H1 (cell line): ENCODE measurements at regions not wholly inside any gene's neighbourhood (a gene's known extent, or its start where the extent isn't known, plus 50 kb on each side); places are given as distances from the start of the nearest gene placed in this dataset.

Source experiments
- CTCF ChIA-PET: fragments of 300-600 bp; sonication (Branson Sonifier 250); formaldehyde crosslinking; loops from one replicate; lab custom pipeline; 2021; ENCODE audit not compliant: partially characterized antibody; lab: Charles Lee
- POLR2A ChIA-PET: fragments of 300-600 bp; sonication (Branson Sonifier 250); formaldehyde crosslinking; loops from one replicate; lab custom pipeline; 2021; ENCODE audit warnings: inconsistent platforms; ENCODE audit not compliant: partially characterized antibody; lab: Charles Lee
- DNase-seq, 2 experiments: peaks; one replicate each; pipeline versions ENCODE4 v3.0.0 to v3.0.0-alpha.2; 2010 to 2022; ENCODE audit warnings: low spot score in 2 of 2, low read depth in 1 of 2, mixed read lengths in 1 of 2
- FAIRE-seq: peaks from 2 replicates; lab custom pipeline; 2011; peaks lifted over from hg19 to GRCh38; lab: Jason Lieb, UNC
- H2AFZ ChIP-seq: 2 replicates; pipeline ENCODE4 v1.8.1; 2012; ENCODE audit warnings: low read length, inconsistent platforms
- H2AK5ac ChIP-seq: 2 replicates; pipeline ENCODE4 v1.6.1; 2013; ENCODE audit warnings: low read depth, low read length
- H2BK120ac ChIP-seq: replicated peaks from 2 replicates; pipeline ENCODE3; 2013; ENCODE audit warnings: low read depth, low read length, inconsistent platforms
- H2BK12ac ChIP-seq: 2 replicates; pipeline ENCODE4 v1.6.1; 2013; ENCODE audit warnings: low read depth, low read length
- H2BK15ac ChIP-seq: 2 replicates; pipeline ENCODE4 v1.6.1; 2013; ENCODE audit warnings: low read length
- H2BK20ac ChIP-seq: 2 replicates; pipeline ENCODE4 v1.6.1; 2013; ENCODE audit warnings: low read length
- H2BK5ac ChIP-seq: 2 replicates; pipeline ENCODE4 v1.6.1; 2013; ENCODE audit warnings: low read depth, low read length
- H3K14ac ChIP-seq: 2 replicates; pipeline ENCODE4 v1.6.1; 2013; ENCODE audit warnings: inconsistent platforms; ENCODE audit not compliant: insufficient read length
- H3K18ac ChIP-seq: 2 replicates; pipeline ENCODE4 v1.6.1; 2013; ENCODE audit warnings: low read length; ENCODE audit errors: extremely low read depth
- H3K23ac ChIP-seq: 2 replicates; pipeline ENCODE4 v1.6.1; 2013; ENCODE audit warnings: inconsistent platforms; ENCODE audit not compliant: insufficient read length
- H3K23me2 ChIP-seq: 2 replicates; pipeline ENCODE4 v1.6.1; 2013; ENCODE audit warnings: low read depth, low read length
- H3K27ac ChIP-seq: 2 replicates; pipeline ENCODE4 v1.6.1; 2011; ENCODE audit warnings: low read depth, low read length, inconsistent platforms
- H3K27me3 ChIP-seq, 4 experiments: replicated peaks in 1 of 4; 1 replicate in 1 of 4; 2 replicates in 3 of 4; pipeline versions ENCODE4 v1.6.1 to v1.8.1; 2011 to 2013; ENCODE audit warnings: low read length in 3 of 4, mild to moderate bottlenecking in 3 of 4, inconsistent platforms in 2 of 4, mixed read lengths in 2 of 4, moderate library complexity in 1 of 4; ENCODE audit not compliant: control insufficient read depth in 3 of 4, insufficient read depth in 3 of 4; ENCODE audit errors: extremely low read depth in 1 of 4
- H3K36me3 ChIP-seq, 4 experiments: 2 replicates each; pipeline versions ENCODE4 v1.6.1 to v1.8.1; 2011 to 2013; ENCODE audit warnings: mild to moderate bottlenecking in 4 of 4, low read length in 3 of 4, moderate library complexity in 2 of 4, control low read depth in 1 of 4, inconsistent platforms in 1 of 4; ENCODE audit not compliant: insufficient read depth in 4 of 4, control insufficient read depth in 2 of 4
- H3K4ac ChIP-seq: replicated peaks from 2 replicates; pipeline ENCODE3; 2013; ENCODE audit warnings: low read length, low read depth, mixed read lengths, inconsistent platforms; ENCODE audit not compliant: insufficient read length
- H3K4me1 ChIP-seq, 4 experiments: replicated peaks in 1 of 4; 1 replicate in 1 of 4; 2 replicates in 3 of 4; pipeline versions ENCODE4 v1.6.1 to v1.8.1; 2011 to 2013; ENCODE audit warnings: low read length in 3 of 4, inconsistent platforms in 2 of 4, mixed read lengths in 1 of 4; ENCODE audit not compliant: insufficient read depth in 4 of 4, control insufficient read depth in 3 of 4
- H3K4me2 ChIP-seq, 2 experiments: 2 replicates each; pipeline versions ENCODE4 v1.6.1 to v1.8.1; 2011 to 2013; ENCODE audit warnings: low read depth in 2 of 2, low read length in 2 of 2, control low read depth in 1 of 2, inconsistent platforms in 1 of 2, mild to moderate bottlenecking in 1 of 2; ENCODE audit not compliant: insufficient read depth in 1 of 2
- H3K4me3 ChIP-seq, 4 experiments: fragments of 200-600, 300-600 bp in 1 of 4; sonication (generic), shearing (Covaris generic), sonication (Bioruptor Twin) in 1 of 4; 2 replicates each; pipeline versions ENCODE4 v1.5.1 to v1.8.1; 2011 to 2016; ENCODE audit warnings: low read length in 4 of 4, low read depth in 3 of 4, control low read depth in 2 of 4, inconsistent platforms in 2 of 4, mild to moderate bottlenecking in 2 of 4, mixed read lengths in 1 of 4, moderate library complexity in 1 of 4; ENCODE audit not compliant: insufficient read depth in 2 of 4; ENCODE audit errors: extremely low read depth in 1 of 4
- H3K56ac ChIP-seq: replicated peaks from 2 replicates; pipeline ENCODE3; 2013; ENCODE audit warnings: low read depth, mild to moderate bottlenecking, mixed read lengths, low read length, inconsistent platforms; ENCODE audit not compliant: insufficient read length
- H3K79me1 ChIP-seq: 2 replicates; pipeline ENCODE4 v1.6.1; 2013; ENCODE audit warnings: low read depth, low read length, control low read depth
- H3K79me2 ChIP-seq, 2 experiments: 2 replicates each; pipeline versions ENCODE4 v1.6.1 to v1.8.1; 2012 to 2013; ENCODE audit warnings: low read length in 2 of 2, mild to moderate bottlenecking in 2 of 2, inconsistent platforms in 1 of 2; ENCODE audit not compliant: insufficient read depth in 2 of 2, control insufficient read depth in 1 of 2
- H3K9ac ChIP-seq, 4 experiments: replicated peaks in 1 of 4; 1 replicate in 1 of 4; 2 replicates in 3 of 4; pipeline versions ENCODE4 v1.6.1 to v1.8.1; 2011 to 2013; ENCODE audit warnings: low read depth in 3 of 4, low read length in 3 of 4, control low read depth in 2 of 4, mild to moderate bottlenecking in 2 of 4, moderate library complexity in 2 of 4, inconsistent platforms in 1 of 4; ENCODE audit errors: extremely low read depth in 1 of 4
- H3K9me3 ChIP-seq, 2 experiments: 2 replicates each; pipeline versions ENCODE4 v1.6.1 to v1.8.1; 2012 to 2013; ENCODE audit warnings: mild to moderate bottlenecking in 2 of 2, moderate library complexity in 2 of 2, control low read depth in 1 of 2, inconsistent platforms in 1 of 2, low read depth in 1 of 2, low read length in 1 of 2, mixed read lengths in 1 of 2; ENCODE audit not compliant: insufficient read depth in 2 of 2
- H4K20me1 ChIP-seq, 2 experiments: replicated peaks in 1 of 2; 2 replicates each; pipeline versions ENCODE3 to v1.8.1; 2011 to 2013; ENCODE audit warnings: inconsistent platforms in 2 of 2, low read length in 2 of 2, mild to moderate bottlenecking in 1 of 2; ENCODE audit not compliant: insufficient read depth in 2 of 2, control insufficient read depth in 1 of 2
- H4K5ac ChIP-seq: 2 replicates; pipeline ENCODE4 v1.6.1; 2013; ENCODE audit warnings: low read length, low read depth, mixed read lengths, inconsistent platforms; ENCODE audit not compliant: insufficient read length
- H4K8ac ChIP-seq: 2 replicates; pipeline ENCODE4 v1.8.0; 2013; ENCODE audit warnings: mild to moderate bottlenecking, moderate library complexity, low read length, inconsistent platforms; ENCODE audit not compliant: insufficient read depth; ENCODE audit errors: extremely low read depth
- H4K91ac ChIP-seq: replicated peaks from 2 replicates; pipeline ENCODE3; 2013; ENCODE audit warnings: low read length, mixed read lengths, inconsistent platforms; ENCODE audit not compliant: insufficient read length
- BACH1 ChIP-seq: IDR thresholded peaks from 2 replicates; pipeline ENCODE4 v1.6.1; 2012; ENCODE audit warnings: low read length, improper control_type of control experiment
- HDAC6 ChIP-seq: IDR thresholded peaks from one replicate; pipeline ENCODE4 v1.7.1; 2012; ENCODE audit warnings: low read depth, mild to moderate bottlenecking, inconsistent platforms, low read length, moderate library complexity
- JUND ChIP-seq: IDR thresholded peaks from 2 replicates; pipeline ENCODE4 v1.6.1; 2011; ENCODE audit warnings: mild to moderate bottlenecking, improper control_type of control experiment, low read length
- NRF1 ChIP-seq: IDR thresholded peaks from 2 replicates; pipeline ENCODE4 v1.6.1; 2011; ENCODE audit warnings: mild to moderate bottlenecking, low read depth, low read length, improper control_type of control experiment
- POU5F1 ChIP-seq: IDR thresholded peaks from 2 replicates; pipeline ENCODE4 v1.6.1; 2011; ENCODE audit warnings: low read depth, mild to moderate bottlenecking, low read length, moderate library complexity
- RAD21 ChIP-seq, 2 experiments: IDR thresholded peaks in 1 of 2; conservative IDR thresholded peaks in 1 of 2; 2 replicates each; pipeline ENCODE4 v1.6.1; 2011; ENCODE audit warnings: low read depth in 2 of 2, low read length in 2 of 2, improper control_type of control experiment in 1 of 2, inconsistent platforms in 1 of 2, mild to moderate bottlenecking in 1 of 2, moderate library complexity in 1 of 2
- RNF2 ChIP-seq: fragments of 200-900, 300-1000 bp; sonication (generic); IDR thresholded peaks from 2 replicates; pipeline ENCODE4 v1.7.1; 2016; ENCODE audit warnings: borderline replicate concordance, low read depth, mild to moderate bottlenecking, antibody characterized with exemption, low read length; ENCODE audit not compliant: poor library complexity, severe bottlenecking; ENCODE audit errors: missing control alignments
- SIN3A ChIP-seq, 2 experiments: IDR thresholded peaks in 1 of 2; conservative IDR thresholded peaks in 1 of 2; 2 replicates each; pipeline ENCODE4 v1.6.1; 2011 to 2012; ENCODE audit warnings: low read length in 2 of 2, improper control_type of control experiment in 1 of 2, low read depth in 1 of 2, mild to moderate bottlenecking in 1 of 2
- SUZ12 ChIP-seq: fragments of 200-600 bp; sonication (generic); IDR thresholded peaks from 2 replicates; pipeline ENCODE4 v1.6.1; 2012; ENCODE audit warnings: mild to moderate bottlenecking, inconsistent platforms, low read length, moderate library complexity, mixed read lengths
- TAF7 ChIP-seq: optimal IDR thresholded peaks from 2 replicates; pipeline ENCODE3; 2011; ENCODE audit warnings: low read depth, mild to moderate bottlenecking, inconsistent platforms, low read length, moderate library complexity, borderline replicate concordance
- WGBS, 2 experiments: shearing (Covaris generic) in 1 of 2; methylation state at CpG; one replicate each; pipeline versions ENCODE4 v1.1.6 to v1.1.7; 2013 to 2015; ENCODE audit warnings: low lambda C conversion rate in 2 of 2, mixed read lengths in 2 of 2, inconsistent platforms in 1 of 2, low coverage in 1 of 2, missing lambda C conversion rate in 1 of 2; ENCODE audit not compliant: insufficient replicate concordance in 2 of 2, insufficient coverage in 1 of 2, insufficient read length in 1 of 2; ENCODE audit errors: extremely low coverage in 1 of 2, missing lambda C conversion rate in 1 of 2; 5-methylcytosine and 5-hydroxymethylcytosine counted together
- TF ChIP-seq, protein P1 (sequence below): IDR thresholded peaks from 2 replicates; pipeline ENCODE4 v1.6.1; 2011; ENCODE audit warnings: low read depth, mild to moderate bottlenecking, low read length; ENCODE audit not compliant: insufficient read depth

DNA sequence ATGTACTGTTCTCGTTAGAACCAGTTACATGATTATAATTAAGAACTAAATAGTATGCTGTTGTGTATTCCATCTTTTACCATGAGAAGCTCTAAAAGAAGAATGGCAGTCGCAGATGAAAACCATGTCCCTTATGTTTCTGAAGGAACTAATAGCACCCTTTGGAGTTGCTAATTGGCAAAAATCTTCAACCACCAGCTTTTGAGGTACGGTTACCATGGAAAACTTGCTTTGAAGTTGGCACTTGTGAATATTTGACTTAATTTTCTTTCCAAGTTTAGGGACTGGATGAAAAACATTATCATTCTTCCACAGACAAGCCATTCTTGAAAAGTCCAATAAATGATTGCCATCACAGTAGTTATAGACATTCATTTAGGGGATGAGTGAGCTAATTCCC, 666.6 kb upstream of the ROBO1 start (continued):
- TF ChIP-seq HDAC6 = no peak

DNA sequence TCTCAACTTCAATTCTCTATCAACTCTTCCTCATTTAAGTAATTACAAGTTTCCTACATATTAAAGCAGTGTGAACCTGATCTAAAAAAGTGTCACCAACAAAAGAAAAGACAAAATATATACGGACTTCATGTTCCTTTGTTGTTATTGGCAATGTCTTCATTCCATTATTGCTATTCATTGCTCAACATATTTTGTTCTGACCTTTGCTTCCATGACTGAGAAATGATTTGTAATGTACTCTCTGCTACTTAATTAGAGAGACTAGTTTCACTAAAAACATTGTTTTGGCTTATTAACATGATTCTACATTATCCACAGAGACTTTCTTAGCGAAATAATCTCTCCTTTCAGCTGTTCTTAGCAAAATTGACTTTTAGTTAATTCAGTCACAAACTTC, 657.2 kb upstream of the ROBO1 start:
- POLR2A ChIA-PET = no interaction called here
- Histone ChIP-seq H4K91ac (no peak overlapping the region), H2AK5ac (no peak overlapping the region), H3K79me2 (no peaks in the 10 kb centered on the region), H2BK20ac (no peak overlapping the region), H2AFZ (no peak overlapping the region), H4K8ac (no peak overlapping the region), H3K18ac (no peak overlapping the region), H2BK12ac (no peak overlapping the region), H3K4ac (no peak overlapping the region), H3K27ac (no peak overlapping the region), H2BK15ac (no peak overlapping the region), H3K27me3 (no peaks in the 10 kb centered on the region), H2BK120ac (no peak overlapping the region), H3K4me1 (no peaks in the 10 kb centered on the region), H4K20me1 (no peaks in the 10 kb centered on the region), H2BK5ac (no peak overlapping the region), H3K56ac (no peak overlapping the region), H3K23ac (no peak overlapping the region), H3K23me2 (no peaks in the 10 kb centered on the region), H3K9me3 (no peaks in the 10 kb centered on the region), H4K5ac (no peak overlapping the region), H3K4me2 (no peak overlapping the region), H3K36me3 (no peaks in the 10 kb centered on the region), H3K9ac (no peak overlapping the region), H3K14ac (no peak overlapping the region), H3K79me1 (no peaks in the 10 kb centered on the region), H3K4me3 (no peak overlapping the region)
- DNase-seq = no peak
- 42% methylated on average over 2 of the region's 2 CpGs; no CpG with 5 or more reads in 1 of the 2 experiments for WGBS, 2 experiments
- no peak for FAIRE-seq
- CTCF ChIA-PET = no interaction called here
- no peak for TF ChIP-seq SUZ12
- TF ChIP-seq BACH1 = no peak
- no peak for TF ChIP-seq NRF1
- TF ChIP-seq JUND = no peak
- no peak for TF ChIP-seq SIN3A (conservative IDR thresholded peaks at IDR 0.05 in 1 of 2, IDR thresholded peaks at IDR 0.05 in 1 of 2; ENCODE audit: low read depth in 1 of 2, low read length in 2 of 2)
- TF ChIP-seq TAF7 = no peak
- TF ChIP-seq RNF2 = no peak
- TF ChIP-seq RAD21 (IDR thresholded peaks at IDR 0.05 in 1 of 2, conservative IDR thresholded peaks at IDR 0.05 in 1 of 2; ENCODE audit: low read depth in 2 of 2, low read length in 2 of 2) = no peak
- TF ChIP-seq, protein P1, sequence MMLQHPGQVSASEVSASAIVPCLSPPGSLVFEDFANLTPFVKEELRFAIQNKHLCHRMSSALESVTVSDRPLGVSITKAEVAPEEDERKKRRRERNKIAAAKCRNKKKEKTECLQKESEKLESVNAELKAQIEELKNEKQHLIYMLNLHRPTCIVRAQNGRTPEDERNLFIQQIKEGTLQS = no peak
- TF ChIP-seq POU5F1 = no peak
